Retinal pigment epithelial cell (primary cell): ENCODE measurements at regions not wholly inside any gene's neighbourhood (a gene's known extent, or its start where the extent isn't known, plus 50 kb on each side); places are given as distances from the start of the nearest gene placed in this dataset.

Experiments
- DNase-seq: peaks from one replicate; pipeline ENCODE4 v3.0.0-alpha.2; 2010; ENCODE audit warnings: low read depth
- H3K4me3 ChIP-seq: 2 replicates; pipeline ENCODE4 v1.5.1; 2011; ENCODE audit warnings: mild to moderate bottlenecking, low read length, control low read depth, moderate library complexity
- TF ChIP-seq, protein P1 (sequence below): conservative IDR thresholded peaks from 2 replicates; pipeline ENCODE4 v1.5.1; 2011; ENCODE audit warnings: low read depth, low read length, control low read depth, inconsistent platforms

DNA sequence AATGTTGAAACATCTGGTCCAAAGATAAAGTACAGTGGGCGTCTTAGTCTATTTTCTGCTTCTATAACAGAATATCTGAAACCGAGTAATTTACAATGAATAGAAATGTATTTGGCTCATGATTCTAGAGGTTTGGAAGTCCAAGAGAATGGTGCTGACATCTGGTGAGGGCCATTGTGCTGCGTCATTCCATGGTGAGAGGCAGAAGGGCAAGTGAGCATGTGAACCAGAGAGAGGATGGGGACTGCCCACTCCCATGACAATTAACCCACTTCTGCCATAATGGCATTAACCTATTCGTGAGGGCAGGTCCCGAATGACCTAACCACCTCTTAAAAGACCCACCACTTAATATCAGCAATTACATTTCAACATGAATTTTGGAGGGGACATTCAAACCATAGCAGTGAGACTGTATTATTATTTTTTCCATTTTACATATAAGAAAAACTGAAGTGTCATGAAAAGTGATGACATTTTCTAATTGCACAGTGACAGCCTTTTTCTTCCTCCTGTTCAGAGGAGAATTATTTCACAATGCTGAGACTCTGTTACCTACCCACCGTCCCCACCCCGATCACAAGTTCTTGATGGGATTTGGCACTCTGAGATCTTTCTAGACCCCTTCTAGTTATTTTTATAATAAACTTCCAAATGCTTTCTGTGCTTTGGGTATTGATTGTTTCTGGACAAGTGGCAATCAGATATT lies 238.8 kb downstream of the RPLP1 start:
- no peak for DNase-seq
- TF ChIP-seq, protein P1, sequence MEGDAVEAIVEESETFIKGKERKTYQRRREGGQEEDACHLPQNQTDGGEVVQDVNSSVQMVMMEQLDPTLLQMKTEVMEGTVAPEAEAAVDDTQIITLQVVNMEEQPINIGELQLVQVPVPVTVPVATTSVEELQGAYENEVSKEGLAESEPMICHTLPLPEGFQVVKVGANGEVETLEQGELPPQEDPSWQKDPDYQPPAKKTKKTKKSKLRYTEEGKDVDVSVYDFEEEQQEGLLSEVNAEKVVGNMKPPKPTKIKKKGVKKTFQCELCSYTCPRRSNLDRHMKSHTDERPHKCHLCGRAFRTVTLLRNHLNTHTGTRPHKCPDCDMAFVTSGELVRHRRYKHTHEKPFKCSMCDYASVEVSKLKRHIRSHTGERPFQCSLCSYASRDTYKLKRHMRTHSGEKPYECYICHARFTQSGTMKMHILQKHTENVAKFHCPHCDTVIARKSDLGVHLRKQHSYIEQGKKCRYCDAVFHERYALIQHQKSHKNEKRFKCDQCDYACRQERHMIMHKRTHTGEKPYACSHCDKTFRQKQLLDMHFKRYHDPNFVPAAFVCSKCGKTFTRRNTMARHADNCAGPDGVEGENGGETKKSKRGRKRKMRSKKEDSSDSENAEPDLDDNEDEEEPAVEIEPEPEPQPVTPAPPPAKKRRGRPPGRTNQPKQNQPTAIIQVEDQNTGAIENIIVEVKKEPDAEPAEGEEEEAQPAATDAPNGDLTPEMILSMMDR, result no peak
- H3K4me3 ChIP-seq, result no peak overlapping the region

- no peak for DNase-seq
- no peak overlapping the region for H3K4me3 ChIP-seq
- TF ChIP-seq, protein P1, result no peak
Measured at GRCh38 chr15:69692342-69692741, 239.7 kb downstream of the RPLP1 start.

- H3K4me3 ChIP-seq, result no peak overlapping the region
- TF ChIP-seq, protein P1, result no peak
- no peak for DNase-seq
Measured at GRCh38 chr15:69693059-69693458, 240.4 kb downstream of the RPLP1 start.

- H3K4me3 ChIP-seq, result no peak overlapping the region
- TF ChIP-seq, protein P1, result no peak
- DNase-seq, result no peak
Measured at GRCh38 chr15:69696946-69697345, 244.3 kb downstream of the RPLP1 start.

- H3K4me3 ChIP-seq, result no peak overlapping the region
- DNase-seq, result no peak
- TF ChIP-seq, protein P1, result no peak
Measured at GRCh38 chr15:69697916-69698315, 245.3 kb downstream of the RPLP1 start.

- no peak overlapping the region for H3K4me3 ChIP-seq
- no peak for DNase-seq
- TF ChIP-seq, protein P1, result no peak
Measured at GRCh38 chr15:69699096-69699495, 246.5 kb downstream of the RPLP1 start.

DNA sequence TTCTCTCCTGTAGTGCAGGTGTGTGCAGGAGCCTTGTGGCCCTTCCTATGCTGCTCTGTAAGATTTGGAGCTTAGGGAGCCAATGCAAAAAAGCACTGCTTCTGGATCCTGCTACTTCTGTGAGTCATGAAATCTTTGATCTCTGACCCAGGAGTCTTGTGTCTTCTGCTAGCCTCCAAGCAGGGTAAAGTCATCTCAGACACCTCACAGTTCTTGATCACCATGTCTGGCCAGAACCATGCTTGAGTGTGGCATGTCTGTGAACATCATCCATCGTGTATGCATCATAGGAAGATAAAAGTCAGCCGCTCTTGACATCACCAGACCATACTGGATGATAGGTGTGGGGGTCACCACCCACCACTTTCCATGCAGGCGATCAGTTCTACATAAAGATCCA lies 247.8 kb downstream of the RPLP1 start:
- DNase-seq, result no peak
- H3K4me3 ChIP-seq, result no peak overlapping the region
- TF ChIP-seq, protein P1, result no peak
